ENCODE measurements at regions not wholly inside any gene's neighbourhood (a gene's known extent, or its start where the extent isn't known, plus 50 kb on each side); places are given as distances from the start of the nearest gene placed in this dataset.
"Not testable (repeated sequence)": the region's sequence is repeated elsewhere in the genome, so short reads cannot be mapped to it uniquely, and the experiment has no call there.

GRCh38 chr4:118410138-118410537, 57.3 kb upstream of the PRSS12 start:
- H3K4me3 ChIP-seq: no peak overlapping the region
- ChIA-PET CTCF (interaction anchor here (1.2 kb wide), 1 partner anchor 14 kb away, joined by 3 read pairs; no protein-coding TSS in a partner anchor), POLR2A (no interaction called here)
- DNase-seq (ENCODE audit: low read depth in 1 of 2, low spot score in 1 of 2) (no peak), FAIRE-seq (no peak), ATAC-seq (no peak)
- TF ChIP-seq HOXA7 (CRISPR knock-in tag; IDR thresholded peaks at IDR 0.05) (no peak), CHD2 (IDR thresholded peaks at IDR 0.05; ENCODE audit: low read length, partially characterized antibody) (no peak), ZC3H11A (IDR thresholded peaks at IDR 0.05) (no peak), JUN (IDR thresholded peaks at IDR 0.05) (no peak), SREBF2 (IDR thresholded peaks at IDR 0.05) (no peak), KDM1A (IDR thresholded peaks at IDR 0.05; ENCODE audit: low read depth) (no peak), FOSL2 (IDR thresholded peaks at IDR 0.05) (no peak), FOSL2 (CRISPR knock-in tag; IDR thresholded peaks at IDR 0.05) (no peak), RCOR1 (IDR thresholded peaks at IDR 0.05; ENCODE audit: low read depth, low read length) (no peak), RNF2 (IDR thresholded peaks at IDR 0.05; ENCODE audit: borderline replicate concordance, low read depth) (no peak), TP53 (CRISPR knock-in tag; IDR thresholded peaks at IDR 0.05) (no peak), ZNF302 (CRISPR knock-in tag; IDR thresholded peaks at IDR 0.05) (no peak), CEBPB (IDR thresholded peaks at IDR 0.05) (no peak), REST (IDR thresholded peaks at IDR 0.05) (no peak), ZFP36 (IDR thresholded peaks at IDR 0.05; ENCODE audit: borderline replicate concordance, partially characterized antibody) (no peak), USF2 (IDR thresholded peaks at IDR 0.05) (no peak), NFE2L2 (conservative IDR thresholded peaks at IDR 0.05; ENCODE audit: low read length) (no peak), POLR2AphosphoS2 (conservative IDR thresholded peaks at IDR 0.05; ENCODE audit: low read length) (no peak), RAD21 (conservative IDR thresholded peaks at IDR 0.05 in 1 of 2, IDR thresholded peaks at IDR 0.05 in 1 of 2) (no peak), MAX (IDR thresholded peaks at IDR 0.05) (no peak)
- 24% methylated on average over 3 of the region's 3 CpGs for WGBS (ENCODE audit: missing lambda C conversion rate)
- H3K27ac ChIP-seq: no peak overlapping the region
- H3K9me3 ChIP-seq: no peaks in the 10 kb centered on the region
- no peaks in the 10 kb centered on the region for H3K4me1 ChIP-seq
- no peak overlapping the region for H3K4me2 ChIP-seq

GRCh38 chr4:118417325-118417724, 64.5 kb upstream of the PRSS12 start:
- Histone ChIP-seq H3K9me3 (no peaks in the 10 kb centered on the region), H3K4me2 (no peak overlapping the region), H3K27ac (no peak overlapping the region), H3K4me3 (no peak overlapping the region), H3K4me1 (no peaks in the 10 kb centered on the region)
- no peak for DNase-seq (ENCODE audit: low read depth in 1 of 2, low spot score in 1 of 2)
- POLR2A ChIA-PET: no interaction called here
- no peak for ATAC-seq
- no peak for FAIRE-seq
- CTCF ChIA-PET: no interaction called here
- TF ChIP-seq HOXB13 (CRISPR knock-in tag; IDR thresholded peaks at IDR 0.05; ENCODE audit: low read depth): no peak

- FAIRE-seq; DNase-seq (ENCODE audit: low read depth in 1 of 2, low spot score in 1 of 2); H3K4me3 ChIP-seq; H3K9me3 ChIP-seq; H3K27ac ChIP-seq; POLR2A ChIA-PET; CTCF ChIA-PET; H3K4me2 ChIP-seq; ATAC-seq; H3K4me1 ChIP-seq: not testable (repeated sequence)
- WGBS (ENCODE audit: missing lambda C conversion rate): 38% methylated on average over 5 of the region's 5 CpGs
Observed at GRCh38 chr4:118417800-118418199, 65.0 kb upstream of the PRSS12 start.

- ATAC-seq; H3K9me3 ChIP-seq; DNase-seq (ENCODE audit: low read depth in 1 of 2, low spot score in 1 of 2); H3K4me1 ChIP-seq; FAIRE-seq; CTCF ChIA-PET; H3K4me2 ChIP-seq; H3K27ac ChIP-seq; POLR2A ChIA-PET; H3K4me3 ChIP-seq: not testable (repeated sequence)
- WGBS (ENCODE audit: missing lambda C conversion rate): 42% methylated on average over 2 of the region's 2 CpGs
Observed at GRCh38 chr4:118418396-118418795, 65.6 kb upstream of the PRSS12 start.

- H3K4me1 ChIP-seq; H3K27ac ChIP-seq; POLR2A ChIA-PET; FAIRE-seq; CTCF ChIA-PET; H3K9me3 ChIP-seq; H3K4me3 ChIP-seq; ATAC-seq; DNase-seq (ENCODE audit: low read depth in 1 of 2, low spot score in 1 of 2); H3K4me2 ChIP-seq: not testable (repeated sequence)
- 17% methylated on average over 6 of the region's 7 CpGs for WGBS (ENCODE audit: missing lambda C conversion rate)
Observed at GRCh38 chr4:118419626-118420025, 66.8 kb upstream of the PRSS12 start.

Data from A549 (cell line).